ENCODE measurements at regions not wholly inside any gene's neighbourhood (a gene's known extent, or its start where the extent isn't known, plus 50 kb on each side); places are given as distances from the start of the nearest gene placed in this dataset.

GRCh38 chr20:22080985-22081384 lies 375.5 kb downstream of the PAX1 start:
- TF ChIP-seq POLR2AphosphoS5 (IDR thresholded peaks at IDR 0.05; ENCODE audit: low read depth, low read length) (no peak), POLR2A (IDR thresholded peaks at IDR 0.05; ENCODE audit: low read depth, low read length) (no peak), PAX5 (IDR thresholded peaks at IDR 0.05; ENCODE audit: insufficient read depth, low read length, severe bottlenecking) (no peak), SPI1 (IDR thresholded peaks at IDR 0.05; ENCODE audit: low read depth, low read length) (no peak)
